ENCODE measurements at regions not wholly inside any gene's neighbourhood (a gene's known extent, or its start where the extent isn't known, plus 50 kb on each side); places are given as distances from the start of the nearest gene placed in this dataset.

- no peak for TF ChIP-seq SIN3A (conservative IDR thresholded peaks at IDR 0.05 in 1 of 2, IDR thresholded peaks at IDR 0.05 in 1 of 2; ENCODE audit: low read depth in 1 of 2, low read length in 2 of 2)
- TF ChIP-seq CBX8 (IDR thresholded peaks at IDR 0.05; ENCODE audit: borderline replicate concordance, low read depth, low read length): no peak
- TF ChIP-seq FOSL1 (IDR thresholded peaks at IDR 0.05; ENCODE audit: insufficient read depth, low read depth, low read length): no peak
- TF ChIP-seq CTBP2 (IDR thresholded peaks at IDR 0.05; ENCODE audit: borderline replicate concordance, insufficient read depth, insufficient read length, low read length): no peak
- TF ChIP-seq SUZ12 (IDR thresholded peaks at IDR 0.05; ENCODE audit: low read length): no peak
- TF ChIP-seq ZNF274 (IDR thresholded peaks at IDR 0.05; ENCODE audit: borderline replicate concordance, extremely low read depth, low read length): no peak
- TF ChIP-seq HDAC2 (IDR thresholded peaks at IDR 0.05; ENCODE audit: borderline replicate concordance in 1 of 2, low read depth in 2 of 2, low read length in 2 of 2): no peak
- no peak for TF ChIP-seq KDM1A (IDR thresholded peaks at IDR 0.05; ENCODE audit: borderline replicate concordance, low read length)
- TF ChIP-seq KDM4A (IDR thresholded peaks at IDR 0.05; ENCODE audit: low read depth, low read length, severe bottlenecking): no peak
Measured at GRCh38 chr15:38103564-38103963, 149.1 kb upstream of the SPRED1 start (continued).
